Loucy (cell line): ENCODE measurements at regions not wholly inside any gene's neighbourhood (a gene's known extent, or its start where the extent isn't known, plus 50 kb on each side); places are given as distances from the start of the nearest gene placed in this dataset.

Experiments used
- CTCF ChIP-seq: fragments of 200-600 bp; sonication (generic); conservative IDR thresholded peaks from 2 replicates; pipeline ENCODE4 v1.5.1; 2014; ENCODE audit warnings: mild to moderate bottlenecking, antibody characterized with exemption, low read length
- EZH2phosphoT487 ChIP-seq: fragments of 200-600 bp; IDR thresholded peaks from 2 replicates; pipeline ENCODE4 v1.6.1; 2018; ENCODE audit warnings: antibody characterized with exemption, mild to moderate bottlenecking, moderate library complexity, borderline replicate concordance

GRCh38 chr12:89163918-89164317 is 188.4 kb downstream of the DUSP6 start:
- TF ChIP-seq CTCF (no peak), EZH2phosphoT487 (no peak)
